RPMI7951 (cell line): ENCODE measurements at regions not wholly inside any gene's neighbourhood (a gene's known extent, or its start where the extent isn't known, plus 50 kb on each side); places are given as distances from the start of the nearest gene placed in this dataset.

Source experiments
- DNase-seq: peaks from one replicate; pipeline ENCODE4 v3.0.0-alpha.2; 2012; ENCODE audit warnings: low read depth

- DNase-seq: no peak
Observed at GRCh38 chr2:185891403-185891802, 152.8 kb downstream of the FSIP2 start.

- no peak for DNase-seq
Observed at GRCh38 chr2:185891804-185892411, 153.3 kb downstream of the FSIP2 start.

GRCh38 chr2:185892484-185892883 lies 153.9 kb downstream of the FSIP2 start:
- DNase-seq: no peak

- DNase-seq: no peak
Observed at GRCh38 chr2:185894223-185894622, 155.6 kb downstream of the FSIP2 start.

GRCh38 chr2:185895828-185896693 lies 157.5 kb downstream of the FSIP2 start:
- no peak for DNase-seq

GRCh38 chr2:185899366-185899765 lies 160.8 kb downstream of the FSIP2 start:
- no peak for DNase-seq

- no peak for DNase-seq
Observed at GRCh38 chr2:185919155-185919554, 180.6 kb downstream of the FSIP2 start.

- DNase-seq: no peak
Observed at GRCh38 chr2:185921048-185921756, 182.6 kb downstream of the FSIP2 start.

- no peak for DNase-seq
Observed at GRCh38 chr2:185934232-185934631, 195.6 kb downstream of the FSIP2 start.

- no peak for DNase-seq
Observed at GRCh38 chr2:185939858-185940257, 201.3 kb downstream of the FSIP2 start.

- DNase-seq: no peak
Observed at GRCh38 chr2:185942855-185943254, 204.3 kb downstream of the FSIP2 start.

GRCh38 chr2:185947722-185948121 lies 209.1 kb downstream of the FSIP2 start:
- DNase-seq: no peak

- DNase-seq: no peak
Observed at GRCh38 chr2:185952100-185952499, 213.5 kb downstream of the FSIP2 start.

- DNase-seq: no peak
Observed at GRCh38 chr2:185954389-185954788, 215.8 kb downstream of the FSIP2 start.

- DNase-seq: no peak
Observed at GRCh38 chr2:185955050-185955449, 216.4 kb downstream of the FSIP2 start.

GRCh38 chr2:185967335-185967734 lies 228.7 kb downstream of the FSIP2 start:
- no peak for DNase-seq

- DNase-seq: no peak
Observed at GRCh38 chr2:185970148-185970852, 231.7 kb downstream of the FSIP2 start.

- DNase-seq: no peak
Observed at GRCh38 chr2:185978634-185979407, 240.2 kb downstream of the FSIP2 start.

GRCh38 chr2:185979546-185980071 lies 241.0 kb downstream of the FSIP2 start:
- no peak for DNase-seq

- no peak for DNase-seq
Observed at GRCh38 chr2:185980944-185981343, 242.3 kb downstream of the FSIP2 start.

- no peak for DNase-seq
Observed at GRCh38 chr2:185984670-185985069, 246.1 kb downstream of the FSIP2 start.
